PC-9 (cell line): ENCODE measurements at regions not wholly inside any gene's neighbourhood (a gene's known extent, or its start where the extent isn't known, plus 50 kb on each side); places are given as distances from the start of the nearest gene placed in this dataset.

Experiments used
- BruUV-seq: library from RNA; stranded (reverse); fragments of 400-500 nt; replicated peaks from 2 replicates; lab custom pipeline; 2021; lab: Mats Ljungman, UMichigan
- CTCF ChIA-PET: fragments of 300-600 bp; sonication (Branson Sonifier 250); formaldehyde crosslinking; loops from one replicate; lab custom pipeline; 2022; ENCODE audit warnings: antibody characterized with exemption; lab: Charles Lee
- POLR2A ChIA-PET: fragments of 300-600 bp; sonication (Branson Sonifier 250); formaldehyde crosslinking; loops from one replicate; lab custom pipeline; 2022; ENCODE audit warnings: antibody characterized with exemption; ENCODE audit not compliant: unreplicated experiment; lab: Charles Lee
- DNase-seq, 2 experiments: peaks; one replicate each; pipeline versions ENCODE4 v3.0.0 to v3.0.0-alpha.2; 2015 to 2022; ENCODE audit warnings: mixed read lengths in 1 of 2
- H2AFZ ChIP-seq: fragments of 200-600 bp; sonication (generic); 2 replicates; pipeline ENCODE4 v1.8.1; 2017; ENCODE audit warnings: antibody characterized with exemption
- H3F3A ChIP-seq: fragments of 200-600 bp; sonication (generic); 2 replicates; pipeline ENCODE4 v1.8.1; 2017; ENCODE audit warnings: antibody characterized with exemption, mild to moderate bottlenecking, low read depth; ENCODE audit not compliant: insufficient read depth
- H3K27ac ChIP-seq: fragments of 200-600 bp; sonication (generic); 2 replicates; pipeline ENCODE4 v1.6.1; 2016; ENCODE audit warnings: mixed run types
- H3K27me3 ChIP-seq: fragments of 200-600 bp; sonication (generic); 2 replicates; pipeline ENCODE4 v1.6.1; 2016; ENCODE audit warnings: low read depth, mixed run types; ENCODE audit not compliant: insufficient read depth
- H3K36me3 ChIP-seq: fragments of 200-600 bp; sonication (generic); 2 replicates; pipeline ENCODE4 v1.6.1; 2016; ENCODE audit warnings: low read depth, mixed run types
- H3K4me1 ChIP-seq: fragments of 200-600 bp; sonication (generic); replicated peaks from 2 replicates; pipeline ENCODE4 v1.6.1; 2016; ENCODE audit warnings: mixed run types; ENCODE audit not compliant: insufficient read depth
- H3K4me2 ChIP-seq: fragments of 200-600 bp; sonication (generic); 2 replicates; pipeline ENCODE4 v1.6.1; 2017; ENCODE audit warnings: mixed run types
- H3K4me3 ChIP-seq: fragments of 200-600 bp; sonication (generic); 2 replicates; pipeline ENCODE4 v1.6.1; 2016; ENCODE audit warnings: mixed run types
- H3K79me2 ChIP-seq: fragments of 200-600 bp; sonication (generic); 2 replicates; pipeline ENCODE4 v1.6.1; 2017; ENCODE audit warnings: low read depth, mixed run types
- H3K9me2 ChIP-seq: fragments of 200-600 bp; sonication (generic); 2 replicates; pipeline ENCODE4 v1.8.1; 2017; ENCODE audit warnings: mild to moderate bottlenecking; ENCODE audit not compliant: insufficient read depth
- H3K9me3 ChIP-seq: fragments of 200-600 bp; sonication (generic); 2 replicates; pipeline ENCODE4 v1.8.1; 2016; ENCODE audit warnings: low read depth; ENCODE audit not compliant: insufficient read depth
- H4K20me1 ChIP-seq: fragments of 200-600 bp; sonication (generic); 2 replicates; pipeline ENCODE4 v1.8.1; 2017; ENCODE audit not compliant: insufficient read depth
- EZH2 ChIP-seq: fragments of 200-600 bp; sonication (generic); IDR thresholded peaks from 2 replicates; pipeline ENCODE4 v1.8.0; 2017; ENCODE audit warnings: antibody characterized with exemption, low read depth
- intact Hi-C: fragments of 100-400 bp; cut with micrococcal nuclease; formaldehyde crosslinking; loops from one replicate; pipeline ENCODE4 v1.10.0; 2022; ENCODE audit not compliant: unreplicated experiment
- TF ChIP-seq, protein P1 (sequence below): fragments of 200-600 bp; sonication (generic); conservative IDR thresholded peaks from 2 replicates; pipeline ENCODE4 v1.6.1; 2017; ENCODE audit warnings: mixed run types, antibody characterized with exemption, mild to moderate bottlenecking, moderate library complexity

DNA sequence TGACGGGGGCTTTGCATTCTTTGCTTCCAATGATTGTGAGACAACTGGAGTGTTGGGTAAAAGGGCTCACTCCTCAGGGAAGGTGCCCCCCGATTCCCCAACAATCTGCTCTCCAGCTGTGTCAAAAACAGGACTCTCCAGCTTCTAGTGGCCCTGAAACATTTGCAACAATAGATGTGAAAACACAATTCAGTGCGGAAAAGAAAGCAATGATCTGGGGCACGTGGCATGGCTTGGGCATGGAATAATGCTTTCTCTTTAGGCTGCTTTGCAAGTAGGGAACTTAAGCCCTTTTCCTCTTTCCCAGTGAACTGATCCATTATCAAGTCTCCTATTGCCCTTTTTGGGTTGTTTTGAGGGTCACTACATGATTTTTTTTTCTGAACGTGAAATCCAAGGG lies 239.9 kb downstream of the C4orf33 start:
- TF ChIP-seq, protein P1, sequence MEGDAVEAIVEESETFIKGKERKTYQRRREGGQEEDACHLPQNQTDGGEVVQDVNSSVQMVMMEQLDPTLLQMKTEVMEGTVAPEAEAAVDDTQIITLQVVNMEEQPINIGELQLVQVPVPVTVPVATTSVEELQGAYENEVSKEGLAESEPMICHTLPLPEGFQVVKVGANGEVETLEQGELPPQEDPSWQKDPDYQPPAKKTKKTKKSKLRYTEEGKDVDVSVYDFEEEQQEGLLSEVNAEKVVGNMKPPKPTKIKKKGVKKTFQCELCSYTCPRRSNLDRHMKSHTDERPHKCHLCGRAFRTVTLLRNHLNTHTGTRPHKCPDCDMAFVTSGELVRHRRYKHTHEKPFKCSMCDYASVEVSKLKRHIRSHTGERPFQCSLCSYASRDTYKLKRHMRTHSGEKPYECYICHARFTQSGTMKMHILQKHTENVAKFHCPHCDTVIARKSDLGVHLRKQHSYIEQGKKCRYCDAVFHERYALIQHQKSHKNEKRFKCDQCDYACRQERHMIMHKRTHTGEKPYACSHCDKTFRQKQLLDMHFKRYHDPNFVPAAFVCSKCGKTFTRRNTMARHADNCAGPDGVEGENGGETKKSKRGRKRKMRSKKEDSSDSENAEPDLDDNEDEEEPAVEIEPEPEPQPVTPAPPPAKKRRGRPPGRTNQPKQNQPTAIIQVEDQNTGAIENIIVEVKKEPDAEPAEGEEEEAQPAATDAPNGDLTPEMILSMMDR, result no peak
- TF ChIP-seq EZH2, result no peak
- no peaks in the 10 kb centered on the region for H4K20me1 ChIP-seq
- H3F3A ChIP-seq, result no peaks in the 10 kb centered on the region
- no TSS peak for BruUV-seq
- DNase-seq, result no peak
- no peaks in the 10 kb centered on the region for H3K36me3 ChIP-seq
- H3K4me3 ChIP-seq, result no peak overlapping the region
- no peaks in the 10 kb centered on the region for H3K9me2 ChIP-seq
- H3K4me1 ChIP-seq, result no peaks in the 10 kb centered on the region
- POLR2A ChIA-PET, result no interaction called here
- intact Hi-C loops, result no loop called here
- H2AFZ ChIP-seq, result no peak overlapping the region
- H3K79me2 ChIP-seq, result no peaks in the 10 kb centered on the region
- H3K9me3 ChIP-seq, result no peaks in the 10 kb centered on the region
- no peak overlapping the region for H3K27ac ChIP-seq
- CTCF ChIA-PET, result no interaction called here
- no peak overlapping the region for H3K4me2 ChIP-seq
- H3K27me3 ChIP-seq, result no peaks in the 10 kb centered on the region

DNA sequence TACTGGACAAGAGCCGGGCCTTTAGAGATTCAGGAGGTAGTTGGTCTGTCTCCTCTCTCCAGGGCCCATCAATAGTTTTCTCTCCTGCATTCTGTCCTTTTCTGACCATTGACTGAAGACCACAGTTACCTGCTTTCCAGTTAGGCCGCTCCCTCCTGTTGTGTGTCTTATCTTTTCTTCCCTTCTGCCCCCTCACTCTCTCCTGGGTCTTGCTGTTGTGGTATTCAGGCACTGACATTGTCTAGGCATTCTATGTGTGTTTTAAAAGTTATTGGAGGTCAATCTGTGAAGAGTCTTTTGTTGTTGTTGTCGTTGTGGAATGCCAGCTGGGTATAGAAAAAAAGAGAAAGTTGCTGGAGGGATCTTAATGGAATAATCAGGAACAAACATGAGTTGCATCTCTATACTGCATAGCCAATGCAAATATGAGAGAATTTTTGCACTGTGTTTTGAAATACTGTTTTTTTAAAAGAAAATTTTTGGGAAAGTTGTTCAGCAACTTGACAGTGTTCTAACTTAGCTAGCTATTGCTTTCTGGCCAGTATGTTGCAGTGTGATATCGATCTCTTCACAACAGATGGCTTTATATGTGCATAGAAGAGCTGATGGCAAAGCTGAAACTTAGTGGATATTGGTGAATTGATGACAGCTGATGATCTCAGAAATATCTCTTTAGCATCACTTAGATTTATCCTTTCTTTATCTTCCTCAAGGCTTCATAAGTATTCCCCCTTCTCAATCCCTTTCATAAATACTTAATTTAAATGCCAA lies 240.7 kb downstream of the C4orf33 start:
- DNase-seq, result no peak
- Histone ChIP-seq H2AFZ (no peak overlapping the region), H4K20me1 (no peaks in the 10 kb centered on the region), H3K4me2 (no peak overlapping the region), H3F3A (no peaks in the 10 kb centered on the region), H3K4me3 (no peak overlapping the region), H3K27me3 (no peaks in the 10 kb centered on the region), H3K36me3 (no peaks in the 10 kb centered on the region), H3K9me3 (no peaks in the 10 kb centered on the region), H3K79me2 (no peaks in the 10 kb centered on the region), H3K4me1 (no peaks in the 10 kb centered on the region), H3K9me2 (no peaks in the 10 kb centered on the region), H3K27ac (no peak overlapping the region)
- TF ChIP-seq, protein P1, result no peak
- TF ChIP-seq EZH2, result no peak
- ChIA-PET CTCF (no interaction called here), POLR2A (no interaction called here)
- intact Hi-C loops, result no loop called here
- no TSS peak for BruUV-seq

DNA sequence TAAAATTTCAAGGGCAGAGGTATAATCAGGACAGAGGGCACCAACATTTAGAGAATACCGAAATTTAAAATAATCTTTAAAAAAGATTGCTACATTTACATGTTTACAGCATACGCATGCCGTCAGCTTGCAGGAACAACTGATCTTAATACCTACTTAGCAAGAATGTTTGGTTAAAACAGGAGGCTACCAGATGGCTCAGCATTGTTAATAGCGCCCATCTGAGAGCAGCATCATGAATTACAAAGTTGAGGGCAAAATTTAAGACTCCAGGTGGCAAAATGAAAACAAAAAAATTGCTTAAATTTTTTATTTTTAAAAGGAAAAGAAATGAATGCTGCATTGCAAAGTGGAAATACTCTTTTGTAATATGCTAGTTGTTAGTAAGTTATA lies 241.3 kb downstream of the C4orf33 start:
- BruUV-seq, result no TSS peak
- intact Hi-C loops, result no loop called here
- 0 out of 2 replicates have a peak, but pooled peaks cover 2% of the 10 kb centered on the region for H3K4me1 ChIP-seq
- H3K27me3 ChIP-seq, result no peaks in the 10 kb centered on the region
- POLR2A ChIA-PET, result no interaction called here
- no peaks in the 10 kb centered on the region for H3K79me2 ChIP-seq
- H3F3A ChIP-seq, result no peaks in the 10 kb centered on the region
- no peak overlapping the region for H2AFZ ChIP-seq
- no peak overlapping the region for H3K27ac ChIP-seq
- H3K4me3 ChIP-seq, result no peak overlapping the region
- CTCF ChIA-PET, result no interaction called here
- no peaks in the 10 kb centered on the region for H3K9me3 ChIP-seq
- TF ChIP-seq, protein P1, result no peak
- TF ChIP-seq EZH2, result no peak
- H3K36me3 ChIP-seq, result no peaks in the 10 kb centered on the region
- H3K4me2 ChIP-seq, result no peak overlapping the region
- no peak for DNase-seq
- no peaks in the 10 kb centered on the region for H3K9me2 ChIP-seq
- no peaks in the 10 kb centered on the region for H4K20me1 ChIP-seq
